ENCODE measurements at regions not wholly inside any gene's neighbourhood (a gene's known extent, or its start where the extent isn't known, plus 50 kb on each side); places are given as distances from the start of the nearest gene placed in this dataset.
"Not testable (repeated sequence)": the region's sequence is repeated elsewhere in the genome, so short reads cannot be mapped to it uniquely, and the experiment has no call there.

DNA sequence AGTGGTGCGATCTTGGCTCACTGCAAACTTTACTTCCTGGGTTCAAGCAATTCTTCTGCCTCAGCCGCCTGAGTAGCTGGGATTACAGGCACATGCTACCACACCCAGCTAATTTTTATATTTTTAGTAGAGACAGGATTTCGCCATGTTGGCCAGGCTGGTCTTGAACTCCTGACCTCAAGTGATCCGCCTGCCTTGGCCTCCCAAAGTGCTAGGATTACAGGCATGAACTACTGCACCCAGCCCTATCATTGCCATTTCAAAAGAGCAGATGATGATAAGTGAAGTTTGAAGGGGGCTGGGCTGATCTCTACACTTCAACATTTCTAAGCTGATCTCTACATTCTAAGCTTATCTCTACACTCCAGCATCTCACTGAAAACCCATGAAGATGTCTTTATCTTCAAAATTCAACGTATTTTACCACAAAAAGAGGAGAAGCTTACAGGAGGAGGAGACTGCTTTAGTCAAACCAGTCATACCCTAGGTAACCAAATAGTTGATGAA, 94.4 kb upstream of the BARHL2 start:
- not testable (repeated sequence) for TF ChIP-seq CTCF (IDR thresholded peaks at IDR 0.05; ENCODE audit: insufficient read depth, low read length); REST (IDR thresholded peaks at IDR 0.05; ENCODE audit: insufficient replicate concordance, low read depth); GABPA (IDR thresholded peaks at IDR 0.05; ENCODE audit: low read depth); POLR2AphosphoS5 (IDR thresholded peaks at IDR 0.05; ENCODE audit: low read depth); SPI1 (IDR thresholded peaks at IDR 0.05; ENCODE audit: borderline replicate concordance, low read depth)

All from HL-60 (cell line).